ENCODE measurements at regions not wholly inside any gene's neighbourhood (a gene's known extent, or its start where the extent isn't known, plus 50 kb on each side); places are given as distances from the start of the nearest gene placed in this dataset.
"Not testable (repeated sequence)": the region's sequence is repeated elsewhere in the genome, so short reads cannot be mapped to it uniquely, and the experiment has no call there.

- no peak overlapping the region for H3K27ac ChIP-seq (ENCODE audit: low read depth, low read length)
- H3K36me3 ChIP-seq (ENCODE audit: control insufficient read depth in 5 of 5, insufficient read depth in 5 of 5, low read length in 5 of 5), result no peaks in the 10 kb centered on the region
- H3K27me3 ChIP-seq (ENCODE audit: control insufficient read depth in 5 of 5, insufficient read depth in 4 of 5, low read length in 5 of 5), result no peaks in the 10 kb centered on the region
- no peaks in the 10 kb centered on the region for H3K9me3 ChIP-seq (ENCODE audit: control insufficient read depth in 5 of 5, low read length in 5 of 5)
- no peak overlapping the region for H3K4me3 ChIP-seq (ENCODE audit: low read depth in 1 of 5, low read length in 5 of 5)
- no peaks in the 10 kb centered on the region for H3K4me1 ChIP-seq (ENCODE audit: control insufficient read depth in 5 of 5, insufficient read depth in 5 of 5, low read length in 5 of 5)
- no peak overlapping the region for H3K9ac ChIP-seq (ENCODE audit: low read length in 5 of 5)
These were observed 563.7 kb downstream of the NSUN3 start for GRCh38 chr3:94626573-94626972.

GRCh38 chr3:94627689-94628088, 564.8 kb downstream of the NSUN3 start:
- Histone ChIP-seq H3K27me3 (ENCODE audit: control insufficient read depth in 5 of 5, insufficient read depth in 4 of 5, low read length in 5 of 5) (no peaks in the 10 kb centered on the region), H3K36me3 (ENCODE audit: control insufficient read depth in 5 of 5, insufficient read depth in 5 of 5, low read length in 5 of 5) (no peaks in the 10 kb centered on the region), H3K4me1 (ENCODE audit: control insufficient read depth in 5 of 5, insufficient read depth in 5 of 5, low read length in 5 of 5) (no peaks in the 10 kb centered on the region), H3K9ac (ENCODE audit: low read length in 5 of 5) (no peak overlapping the region), H3K27ac (ENCODE audit: low read depth, low read length) (no peak overlapping the region), H3K9me3 (ENCODE audit: control insufficient read depth in 5 of 5, low read length in 5 of 5) (no peaks in the 10 kb centered on the region), H3K4me3 (ENCODE audit: low read depth in 1 of 5, low read length in 5 of 5) (no peak overlapping the region)

- no peak overlapping the region for H3K27ac ChIP-seq (ENCODE audit: low read depth, low read length)
- no peak overlapping the region for H3K4me3 ChIP-seq (ENCODE audit: low read depth in 1 of 5, low read length in 5 of 5)
- no peaks in the 10 kb centered on the region for H3K27me3 ChIP-seq (ENCODE audit: control insufficient read depth in 5 of 5, insufficient read depth in 4 of 5, low read length in 5 of 5)
- peaks cover 0 to 4% (median 0%) of the 10 kb centered on the region in 5 donors for H3K9me3 ChIP-seq (ENCODE audit: control insufficient read depth in 5 of 5, low read length in 5 of 5)
- no peaks in the 10 kb centered on the region for H3K36me3 ChIP-seq (ENCODE audit: control insufficient read depth in 5 of 5, insufficient read depth in 5 of 5, low read length in 5 of 5)
- no peaks in the 10 kb centered on the region for H3K4me1 ChIP-seq (ENCODE audit: control insufficient read depth in 5 of 5, insufficient read depth in 5 of 5, low read length in 5 of 5)
- H3K9ac ChIP-seq (ENCODE audit: low read length in 5 of 5), result no peak overlapping the region
These were observed 580.5 kb downstream of the NSUN3 start for GRCh38 chr3:94643400-94643799.

- peaks cover 0 to 4% (median 0%) of the 10 kb centered on the region in 5 donors for H3K9me3 ChIP-seq (ENCODE audit: control insufficient read depth in 5 of 5, low read length in 5 of 5)
- H3K27ac ChIP-seq (ENCODE audit: low read depth, low read length), result no peak overlapping the region
- no peaks in the 10 kb centered on the region for H3K36me3 ChIP-seq (ENCODE audit: control insufficient read depth in 5 of 5, insufficient read depth in 5 of 5, low read length in 5 of 5)
- no peak overlapping the region for H3K9ac ChIP-seq (ENCODE audit: low read length in 5 of 5)
- no peak overlapping the region for H3K4me3 ChIP-seq (ENCODE audit: low read depth in 1 of 5, low read length in 5 of 5)
- H3K27me3 ChIP-seq (ENCODE audit: control insufficient read depth in 5 of 5, insufficient read depth in 4 of 5, low read length in 5 of 5), result no peaks in the 10 kb centered on the region
- H3K4me1 ChIP-seq (ENCODE audit: control insufficient read depth in 5 of 5, insufficient read depth in 5 of 5, low read length in 5 of 5), result no peaks in the 10 kb centered on the region
These were observed 582.9 kb downstream of the NSUN3 start for GRCh38 chr3:94645790-94646189.

- Histone ChIP-seq H3K9ac (ENCODE audit: low read length in 5 of 5) (no peak overlapping the region), H3K27ac (ENCODE audit: low read depth, low read length) (no peak overlapping the region), H3K4me1 (ENCODE audit: control insufficient read depth in 5 of 5, insufficient read depth in 5 of 5, low read length in 5 of 5) (no peaks in the 10 kb centered on the region), H3K27me3 (ENCODE audit: control insufficient read depth in 5 of 5, insufficient read depth in 4 of 5, low read length in 5 of 5) (no peaks in the 10 kb centered on the region), H3K36me3 (ENCODE audit: control insufficient read depth in 5 of 5, insufficient read depth in 5 of 5, low read length in 5 of 5) (no peaks in the 10 kb centered on the region), H3K4me3 (ENCODE audit: low read depth in 1 of 5, low read length in 5 of 5) (no peak overlapping the region), H3K9me3 (ENCODE audit: control insufficient read depth in 5 of 5, low read length in 5 of 5) (peaks cover 0 to 4% (median 0%) of the 10 kb centered on the region in 5 donors)
These were observed 584.3 kb downstream of the NSUN3 start for GRCh38 chr3:94647131-94647530.

- not testable (repeated sequence) for H3K4me3 ChIP-seq (ENCODE audit: low read depth in 1 of 5, low read length in 5 of 5); H3K4me1 ChIP-seq (ENCODE audit: control insufficient read depth in 5 of 5, insufficient read depth in 5 of 5, low read length in 5 of 5); H3K9ac ChIP-seq (ENCODE audit: low read length in 5 of 5); H3K36me3 ChIP-seq (ENCODE audit: control insufficient read depth in 5 of 5, insufficient read depth in 5 of 5, low read length in 5 of 5); H3K27ac ChIP-seq (ENCODE audit: low read depth, low read length); H3K9me3 ChIP-seq (ENCODE audit: control insufficient read depth in 5 of 5, low read length in 5 of 5); H3K27me3 ChIP-seq (ENCODE audit: control insufficient read depth in 5 of 5, insufficient read depth in 4 of 5, low read length in 5 of 5)
These were observed 585.7 kb downstream of the NSUN3 start for GRCh38 chr3:94648270-94649180.

GRCh38 chr3:94654096-94654495, 591.2 kb downstream of the NSUN3 start:
- Histone ChIP-seq H3K4me3 (ENCODE audit: low read depth in 1 of 5, low read length in 5 of 5) (no peak overlapping the region), H3K36me3 (ENCODE audit: control insufficient read depth in 5 of 5, insufficient read depth in 5 of 5, low read length in 5 of 5) (no peaks in the 10 kb centered on the region), H3K27ac (ENCODE audit: low read depth, low read length) (no peak overlapping the region), H3K9ac (ENCODE audit: low read length in 5 of 5) (no peak overlapping the region), H3K4me1 (ENCODE audit: control insufficient read depth in 5 of 5, insufficient read depth in 5 of 5, low read length in 5 of 5) (no peaks in the 10 kb centered on the region), H3K27me3 (ENCODE audit: control insufficient read depth in 5 of 5, insufficient read depth in 4 of 5, low read length in 5 of 5) (no peaks in the 10 kb centered on the region), H3K9me3 (ENCODE audit: control insufficient read depth in 5 of 5, low read length in 5 of 5) (no peaks in the 10 kb centered on the region)

- H3K27ac ChIP-seq (ENCODE audit: low read depth, low read length), result no peak overlapping the region
- H3K9ac ChIP-seq (ENCODE audit: low read length in 5 of 5), result no peak overlapping the region
- no peaks in the 10 kb centered on the region for H3K9me3 ChIP-seq (ENCODE audit: control insufficient read depth in 5 of 5, low read length in 5 of 5)
- H3K36me3 ChIP-seq (ENCODE audit: control insufficient read depth in 5 of 5, insufficient read depth in 5 of 5, low read length in 5 of 5), result no peaks in the 10 kb centered on the region
- no peaks in the 10 kb centered on the region for H3K4me1 ChIP-seq (ENCODE audit: control insufficient read depth in 5 of 5, insufficient read depth in 5 of 5, low read length in 5 of 5)
- no peak overlapping the region for H3K4me3 ChIP-seq (ENCODE audit: low read depth in 1 of 5, low read length in 5 of 5)
- H3K27me3 ChIP-seq (ENCODE audit: control insufficient read depth in 5 of 5, insufficient read depth in 4 of 5, low read length in 5 of 5), result no peaks in the 10 kb centered on the region
These were observed 603.1 kb downstream of the NSUN3 start for GRCh38 chr3:94665922-94666321.

- H3K36me3 ChIP-seq (ENCODE audit: control insufficient read depth in 5 of 5, insufficient read depth in 5 of 5, low read length in 5 of 5), result no peaks in the 10 kb centered on the region
- H3K4me3 ChIP-seq (ENCODE audit: low read depth in 1 of 5, low read length in 5 of 5), result no peak overlapping the region
These were observed 608.2 kb downstream of the NSUN3 start for GRCh38 chr3:94671078-94671477.

GRCh38 chr3:94673876-94674275, 611.0 kb downstream of the NSUN3 start:
- Histone ChIP-seq H3K9ac (ENCODE audit: low read length in 5 of 5) (no peak overlapping the region), H3K36me3 (ENCODE audit: control insufficient read depth in 5 of 5, insufficient read depth in 5 of 5, low read length in 5 of 5) (no peaks in the 10 kb centered on the region), H3K4me1 (ENCODE audit: control insufficient read depth in 5 of 5, insufficient read depth in 5 of 5, low read length in 5 of 5) (peaks cover 0 to 3% (median 0%) of the 10 kb centered on the region in 5 donors), H3K4me3 (ENCODE audit: low read depth in 1 of 5, low read length in 5 of 5) (no peak overlapping the region), H3K9me3 (ENCODE audit: control insufficient read depth in 5 of 5, low read length in 5 of 5) (peaks cover 0 to 7% (median 0%) of the 10 kb centered on the region in 5 donors), H3K27ac (ENCODE audit: low read depth, low read length) (no peak overlapping the region), H3K27me3 (ENCODE audit: control insufficient read depth in 5 of 5, insufficient read depth in 4 of 5, low read length in 5 of 5) (no peaks in the 10 kb centered on the region)

More at GRCh38 chr3:94671078-94671477, 608.2 kb downstream of the NSUN3 start:
- Histone ChIP-seq H3K9ac (ENCODE audit: low read length in 5 of 5) (no peak overlapping the region), H3K27ac (ENCODE audit: low read depth, low read length) (no peak overlapping the region), H3K4me1 (ENCODE audit: control insufficient read depth in 5 of 5, insufficient read depth in 5 of 5, low read length in 5 of 5) (peaks cover 0 to 3% (median 0%) of the 10 kb centered on the region in 5 donors), H3K27me3 (ENCODE audit: control insufficient read depth in 5 of 5, insufficient read depth in 4 of 5, low read length in 5 of 5) (no peaks in the 10 kb centered on the region), H3K9me3 (ENCODE audit: control insufficient read depth in 5 of 5, low read length in 5 of 5) (peaks cover 0 to 2% (median 0%) of the 10 kb centered on the region in 5 donors)

Measured in subcutaneous abdominal adipose tissue (tissue), 5 donors.